Vagina (tissue), 2 donors: ENCODE measurements at regions not wholly inside any gene's neighbourhood (a gene's known extent, or its start where the extent isn't known, plus 50 kb on each side); places are given as distances from the start of the nearest gene placed in this dataset.

Source experiments
- POLR2A ChIP-seq, 2 donors: fragments of 450-650 bp; IDR thresholded peaks; one replicate each; pipeline ENCODE4 v1.6.1; 2017; ENCODE audit warnings: antibody characterized with exemption in 2 of 2, mild to moderate bottlenecking in 2 of 2, moderate library complexity in 2 of 2
- TF ChIP-seq, protein P1 (sequence below), 3 experiments: fragments of 450-650 bp in 2 of 3; fragments of 200-600 bp in 1 of 3; sonication (generic) in 1 of 3; IDR thresholded peaks; one replicate each; pipeline ENCODE4 v1.5.1; 2017 to 2019; ENCODE audit warnings: antibody characterized with exemption in 3 of 3, mild to moderate bottlenecking in 2 of 3, moderate library complexity in 2 of 3

DNA sequence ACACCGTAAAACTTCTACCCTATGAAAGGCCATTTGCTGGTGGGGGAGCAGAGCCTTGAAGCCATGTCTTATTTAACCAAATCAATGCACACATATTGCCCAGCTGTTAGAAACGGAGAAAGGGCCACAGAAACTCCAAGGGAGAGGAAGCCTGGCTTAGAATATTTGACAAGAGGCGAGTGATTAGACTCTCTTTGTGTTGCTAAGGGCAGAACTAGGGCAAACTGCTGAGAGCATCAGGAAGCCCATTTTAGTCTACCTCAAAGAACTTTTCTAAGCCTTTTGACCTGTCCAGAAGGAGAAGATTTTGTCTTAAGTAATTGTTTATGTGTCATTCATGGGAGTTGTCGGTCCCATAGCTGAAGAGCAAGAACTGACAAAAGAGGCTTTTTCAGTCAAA lies 54.4 kb upstream of the CELF4 start:
- no peak for TF ChIP-seq POLR2A (IDR thresholded peaks at IDR 0.05)
- TF ChIP-seq, protein P1, sequence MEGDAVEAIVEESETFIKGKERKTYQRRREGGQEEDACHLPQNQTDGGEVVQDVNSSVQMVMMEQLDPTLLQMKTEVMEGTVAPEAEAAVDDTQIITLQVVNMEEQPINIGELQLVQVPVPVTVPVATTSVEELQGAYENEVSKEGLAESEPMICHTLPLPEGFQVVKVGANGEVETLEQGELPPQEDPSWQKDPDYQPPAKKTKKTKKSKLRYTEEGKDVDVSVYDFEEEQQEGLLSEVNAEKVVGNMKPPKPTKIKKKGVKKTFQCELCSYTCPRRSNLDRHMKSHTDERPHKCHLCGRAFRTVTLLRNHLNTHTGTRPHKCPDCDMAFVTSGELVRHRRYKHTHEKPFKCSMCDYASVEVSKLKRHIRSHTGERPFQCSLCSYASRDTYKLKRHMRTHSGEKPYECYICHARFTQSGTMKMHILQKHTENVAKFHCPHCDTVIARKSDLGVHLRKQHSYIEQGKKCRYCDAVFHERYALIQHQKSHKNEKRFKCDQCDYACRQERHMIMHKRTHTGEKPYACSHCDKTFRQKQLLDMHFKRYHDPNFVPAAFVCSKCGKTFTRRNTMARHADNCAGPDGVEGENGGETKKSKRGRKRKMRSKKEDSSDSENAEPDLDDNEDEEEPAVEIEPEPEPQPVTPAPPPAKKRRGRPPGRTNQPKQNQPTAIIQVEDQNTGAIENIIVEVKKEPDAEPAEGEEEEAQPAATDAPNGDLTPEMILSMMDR (IDR thresholded peaks at IDR 0.05): no peak
